ENCODE measurements at regions not wholly inside any gene's neighbourhood (a gene's known extent, or its start where the extent isn't known, plus 50 kb on each side); places are given as distances from the start of the nearest gene placed in this dataset.

GRCh38 chr10:53107711-53108110, 335.1 kb upstream of the MBL2 start:
- no peak for TF ChIP-seq POLR2A (IDR thresholded peaks at IDR 0.05)
- no peak for TF ChIP-seq POLR2AphosphoS5 (IDR thresholded peaks at IDR 0.05; ENCODE audit: insufficient read depth in 1 of 2, low read depth in 1 of 2)
- TF ChIP-seq, protein P1, sequence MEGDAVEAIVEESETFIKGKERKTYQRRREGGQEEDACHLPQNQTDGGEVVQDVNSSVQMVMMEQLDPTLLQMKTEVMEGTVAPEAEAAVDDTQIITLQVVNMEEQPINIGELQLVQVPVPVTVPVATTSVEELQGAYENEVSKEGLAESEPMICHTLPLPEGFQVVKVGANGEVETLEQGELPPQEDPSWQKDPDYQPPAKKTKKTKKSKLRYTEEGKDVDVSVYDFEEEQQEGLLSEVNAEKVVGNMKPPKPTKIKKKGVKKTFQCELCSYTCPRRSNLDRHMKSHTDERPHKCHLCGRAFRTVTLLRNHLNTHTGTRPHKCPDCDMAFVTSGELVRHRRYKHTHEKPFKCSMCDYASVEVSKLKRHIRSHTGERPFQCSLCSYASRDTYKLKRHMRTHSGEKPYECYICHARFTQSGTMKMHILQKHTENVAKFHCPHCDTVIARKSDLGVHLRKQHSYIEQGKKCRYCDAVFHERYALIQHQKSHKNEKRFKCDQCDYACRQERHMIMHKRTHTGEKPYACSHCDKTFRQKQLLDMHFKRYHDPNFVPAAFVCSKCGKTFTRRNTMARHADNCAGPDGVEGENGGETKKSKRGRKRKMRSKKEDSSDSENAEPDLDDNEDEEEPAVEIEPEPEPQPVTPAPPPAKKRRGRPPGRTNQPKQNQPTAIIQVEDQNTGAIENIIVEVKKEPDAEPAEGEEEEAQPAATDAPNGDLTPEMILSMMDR (IDR thresholded peaks at IDR 0.05): no peak
- Histone ChIP-seq H3K9me3 (no peaks in the 10 kb centered on the region), H3K27ac (no peak overlapping the region), H3K4me1 (no peaks in the 10 kb centered on the region), H3K27me3 (no peaks in the 10 kb centered on the region), H3K36me3 (no peaks in the 10 kb centered on the region), H3K4me3 (no peak overlapping the region)
- intact Hi-C loops (cut with DNase I): no loop called here
- no peak for DNase-seq (ENCODE audit: extremely low spot score in 2 of 2)

DNA sequence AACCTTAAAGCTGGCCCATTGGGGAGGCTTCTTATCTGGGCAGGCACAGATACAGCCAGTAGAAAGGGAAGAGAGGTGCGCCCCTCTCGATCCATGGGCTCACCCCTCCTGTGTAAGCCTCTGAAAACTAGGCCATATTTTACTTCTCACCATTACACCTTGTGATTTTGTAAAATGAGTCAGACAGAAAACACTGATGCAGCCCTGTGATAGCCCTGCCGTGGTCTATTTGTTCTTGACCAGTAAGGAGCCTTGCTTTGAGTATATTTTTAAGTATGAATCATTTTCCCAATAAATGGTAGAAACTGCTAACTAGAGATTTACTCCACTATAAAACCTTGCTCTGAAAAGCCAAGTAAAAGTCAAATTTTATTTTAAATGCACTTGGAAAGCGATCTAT, 329.8 kb upstream of the MBL2 start:
- DNase-seq (ENCODE audit: extremely low spot score in 2 of 2): no peak
- H3K36me3 ChIP-seq: no peaks in the 10 kb centered on the region
- H3K4me1 ChIP-seq: no peaks in the 10 kb centered on the region
- no peaks in the 10 kb centered on the region for H3K9me3 ChIP-seq
- intact Hi-C loops (cut with DNase I): no loop called here
- TF ChIP-seq POLR2AphosphoS5 (IDR thresholded peaks at IDR 0.05; ENCODE audit: insufficient read depth in 1 of 2, low read depth in 1 of 2) (no peak), POLR2A (IDR thresholded peaks at IDR 0.05) (no peak)
- TF ChIP-seq, protein P1 (IDR thresholded peaks at IDR 0.05): no peak
- H3K27ac ChIP-seq: no peak overlapping the region
- H3K4me3 ChIP-seq: no peak overlapping the region
- H3K27me3 ChIP-seq: no peaks in the 10 kb centered on the region

- TF ChIP-seq, protein P1 (IDR thresholded peaks at IDR 0.05): no peak
- TF ChIP-seq POLR2A (IDR thresholded peaks at IDR 0.05) (no peak), POLR2AphosphoS5 (IDR thresholded peaks at IDR 0.05; ENCODE audit: insufficient read depth in 1 of 2, low read depth in 1 of 2) (no peak)
- no peak overlapping the region for H3K27ac ChIP-seq
- no peaks in the 10 kb centered on the region for H3K4me1 ChIP-seq
- intact Hi-C loops (cut with DNase I): no loop called here
- H3K27me3 ChIP-seq: no peaks in the 10 kb centered on the region
- no peaks in the 10 kb centered on the region for H3K36me3 ChIP-seq
- H3K4me3 ChIP-seq: no peak overlapping the region
- H3K9me3 ChIP-seq: no peaks in the 10 kb centered on the region
- DNase-seq (ENCODE audit: extremely low spot score in 2 of 2): no peak
Measured at GRCh38 chr10:53093878-53094277, 321.3 kb upstream of the MBL2 start.

GRCh38 chr10:53091574-53091973, 319.0 kb upstream of the MBL2 start:
- Histone ChIP-seq H3K9me3 (no peaks in the 10 kb centered on the region), H3K36me3 (no peaks in the 10 kb centered on the region), H3K4me1 (no peaks in the 10 kb centered on the region), H3K27ac (no peak overlapping the region), H3K4me3 (no peak overlapping the region), H3K27me3 (no peaks in the 10 kb centered on the region)
- DNase-seq (ENCODE audit: extremely low spot score in 2 of 2): no peak
- TF ChIP-seq POLR2AphosphoS5 (IDR thresholded peaks at IDR 0.05; ENCODE audit: insufficient read depth in 1 of 2, low read depth in 1 of 2) (no peak), POLR2A (IDR thresholded peaks at IDR 0.05) (no peak)
- TF ChIP-seq, protein P1 (IDR thresholded peaks at IDR 0.05): no peak
- intact Hi-C loops (cut with DNase I): no loop called here

GRCh38 chr10:53088961-53089360, 316.4 kb upstream of the MBL2 start:
- Histone ChIP-seq H3K36me3 (no peaks in the 10 kb centered on the region), H3K9me3 (no peaks in the 10 kb centered on the region), H3K27me3 (no peaks in the 10 kb centered on the region), H3K4me1 (no peaks in the 10 kb centered on the region), H3K27ac (no peak overlapping the region), H3K4me3 (no peak overlapping the region)
- TF ChIP-seq, protein P1 (IDR thresholded peaks at IDR 0.05): no peak
- TF ChIP-seq POLR2A (IDR thresholded peaks at IDR 0.05): no peak
- no peak for TF ChIP-seq POLR2AphosphoS5 (IDR thresholded peaks at IDR 0.05; ENCODE audit: insufficient read depth in 1 of 2, low read depth in 1 of 2)
- intact Hi-C loops (cut with DNase I): no loop called here
- no peak for DNase-seq (ENCODE audit: extremely low spot score in 2 of 2)
